OCI-LY7 (cell line): ENCODE measurements at regions not wholly inside any gene's neighbourhood (a gene's known extent, or its start where the extent isn't known, plus 50 kb on each side); places are given as distances from the start of the nearest gene placed in this dataset.

ENCODE experiments used
- CTCF ChIP-seq: fragments of 200-600 bp; sonication (generic); conservative IDR thresholded peaks from 2 replicates; pipeline ENCODE4 v1.5.1; 2014; ENCODE audit warnings: mild to moderate bottlenecking, antibody characterized with exemption, low read length, moderate library complexity, mixed read lengths
- EZH2phosphoT487 ChIP-seq: fragments of 200-600 bp; sonication (generic); IDR thresholded peaks from 2 replicates; pipeline ENCODE4 v1.6.1; 2018; ENCODE audit warnings: low read depth, borderline replicate concordance, mild to moderate bottlenecking, mixed run types, antibody characterized with exemption, low read length, moderate library complexity, mixed read lengths

DNA sequence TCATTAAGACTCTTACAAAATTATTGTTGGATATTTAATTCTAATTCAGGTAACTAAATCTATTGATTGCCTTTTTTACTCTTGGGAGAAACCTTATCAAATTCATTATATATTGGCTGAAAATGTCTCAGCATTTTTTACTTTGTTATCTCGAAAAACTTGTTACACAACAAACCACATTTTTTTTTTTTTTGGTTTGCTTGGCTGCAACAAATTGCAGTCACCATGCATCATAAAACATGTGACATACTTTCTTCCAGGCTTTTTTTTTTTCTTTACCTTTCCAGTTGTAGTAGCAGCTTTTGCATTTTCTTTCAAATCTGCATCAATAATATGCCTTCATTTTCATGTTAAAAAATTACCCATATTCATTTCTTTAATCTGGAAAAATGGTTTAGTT, 186.7 kb downstream of the TDRD15 start:
- no peak for TF ChIP-seq CTCF
- TF ChIP-seq EZH2phosphoT487 = no peak
